22Rv1 (cell line): ENCODE measurements at regions not wholly inside any gene's neighbourhood (a gene's known extent, or its start where the extent isn't known, plus 50 kb on each side); places are given as distances from the start of the nearest gene placed in this dataset.

ENCODE experiments used
- CTCF ChIP-seq: fragments of 450-650 bp; IDR thresholded peaks from 2 replicates; pipeline ENCODE4 v1.5.1; 2017; ENCODE audit warnings: mild to moderate bottlenecking
- ZFX ChIP-seq: fragments of 450-650 bp; IDR thresholded peaks from 2 replicates; pipeline ENCODE4 v1.6.1; 2017; ENCODE audit warnings: antibody characterized with exemption, borderline replicate concordance

GRCh38 chr15:39180483-39180933 lies 400.4 kb upstream of the THBS1 start:
- TF ChIP-seq CTCF (no peak), ZFX (no peak)
